Body of pancreas (tissue), 4 donors: ENCODE measurements at regions not wholly inside any gene's neighbourhood (a gene's known extent, or its start where the extent isn't known, plus 50 kb on each side); places are given as distances from the start of the nearest gene placed in this dataset.

Source experiments
- CTCF ChIP-seq, 7 experiments: fragments of 450-650 bp in 4 of 7; fragments of 200-600 bp in 3 of 7; sonication (generic) in 3 of 7; IDR thresholded peaks; one replicate each; pipeline ENCODE4 v1.5.1; 2016 to 2019; ENCODE audit warnings: antibody characterized with exemption in 7 of 7
- POLR2A ChIP-seq, 3 donors: fragments of 450-650 bp; IDR thresholded peaks; one replicate each; pipeline ENCODE4 v1.6.1; 2016; ENCODE audit warnings: antibody characterized with exemption in 3 of 3, mild to moderate bottlenecking in 2 of 3

GRCh38 chr12:91667694-91668093 lies 478.0 kb downstream of the BTG1 start:
- TF ChIP-seq CTCF (IDR thresholded peaks at IDR 0.05) (no peak), POLR2A (IDR thresholded peaks at IDR 0.05) (no peak)
